OCI-LY3 (cell line): ENCODE measurements at regions not wholly inside any gene's neighbourhood (a gene's known extent, or its start where the extent isn't known, plus 50 kb on each side); places are given as distances from the start of the nearest gene placed in this dataset.

Experiments used
- EZH2phosphoT487 ChIP-seq: fragments of 200-600 bp; shearing (Covaris generic); IDR thresholded peaks from 2 replicates; pipeline ENCODE4 v1.6.1; 2018; ENCODE audit warnings: antibody characterized with exemption, mixed run types, low read depth
- TF ChIP-seq, protein P1 (sequence below): fragments of 200-600, 300-600 bp; sonication (generic); IDR thresholded peaks from 2 replicates; pipeline ENCODE4 v1.5.1; 2014; ENCODE audit warnings: antibody characterized with exemption, low read length, low read depth

DNA sequence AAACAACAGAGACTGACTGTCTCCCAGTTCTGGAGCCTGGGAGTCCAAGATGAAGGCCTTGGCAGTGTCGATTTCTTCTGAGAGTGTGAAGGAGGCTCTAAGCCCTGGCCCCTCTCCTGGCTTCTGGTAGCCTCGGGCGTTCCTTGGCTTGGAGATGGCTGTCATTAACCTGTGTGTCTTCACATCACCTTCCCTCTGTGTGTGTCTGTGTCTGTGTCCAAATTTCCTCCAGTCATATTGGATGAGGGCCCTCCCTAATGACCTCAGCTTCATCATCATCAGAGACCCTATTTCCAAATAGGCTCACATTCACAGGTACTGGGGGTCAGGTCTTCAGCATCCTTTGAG lies 138.3 kb downstream of the TOMM20 start:
- TF ChIP-seq, protein P1, sequence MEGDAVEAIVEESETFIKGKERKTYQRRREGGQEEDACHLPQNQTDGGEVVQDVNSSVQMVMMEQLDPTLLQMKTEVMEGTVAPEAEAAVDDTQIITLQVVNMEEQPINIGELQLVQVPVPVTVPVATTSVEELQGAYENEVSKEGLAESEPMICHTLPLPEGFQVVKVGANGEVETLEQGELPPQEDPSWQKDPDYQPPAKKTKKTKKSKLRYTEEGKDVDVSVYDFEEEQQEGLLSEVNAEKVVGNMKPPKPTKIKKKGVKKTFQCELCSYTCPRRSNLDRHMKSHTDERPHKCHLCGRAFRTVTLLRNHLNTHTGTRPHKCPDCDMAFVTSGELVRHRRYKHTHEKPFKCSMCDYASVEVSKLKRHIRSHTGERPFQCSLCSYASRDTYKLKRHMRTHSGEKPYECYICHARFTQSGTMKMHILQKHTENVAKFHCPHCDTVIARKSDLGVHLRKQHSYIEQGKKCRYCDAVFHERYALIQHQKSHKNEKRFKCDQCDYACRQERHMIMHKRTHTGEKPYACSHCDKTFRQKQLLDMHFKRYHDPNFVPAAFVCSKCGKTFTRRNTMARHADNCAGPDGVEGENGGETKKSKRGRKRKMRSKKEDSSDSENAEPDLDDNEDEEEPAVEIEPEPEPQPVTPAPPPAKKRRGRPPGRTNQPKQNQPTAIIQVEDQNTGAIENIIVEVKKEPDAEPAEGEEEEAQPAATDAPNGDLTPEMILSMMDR = no peak
- TF ChIP-seq EZH2phosphoT487 = no peak
